Coronary artery (tissue), 2 donors: ENCODE measurements at regions not wholly inside any gene's neighbourhood (a gene's known extent, or its start where the extent isn't known, plus 50 kb on each side); places are given as distances from the start of the nearest gene placed in this dataset.

Experiments used
- DNase-seq: peaks from one replicate; pipeline ENCODE4 v3.0.0-alpha.2; 2017; ENCODE audit warnings: low spot score
- H3K27ac ChIP-seq, 2 donors: fragments of 200-600 bp; sonication (generic); one replicate each; pipeline ENCODE4 v1.5.1; 2016 to 2019
- H3K4me3 ChIP-seq: fragments of 200-600 bp; sonication (generic); 2 replicates; pipeline ENCODE4 v1.5.1; 2016; ENCODE audit warnings: mild to moderate bottlenecking, moderate library complexity
- TF ChIP-seq, protein P1 (sequence below): fragments of 200-600 bp; sonication (generic); IDR thresholded peaks from one replicate; pipeline ENCODE4 v1.5.1; 2019; ENCODE audit warnings: antibody characterized with exemption

DNA sequence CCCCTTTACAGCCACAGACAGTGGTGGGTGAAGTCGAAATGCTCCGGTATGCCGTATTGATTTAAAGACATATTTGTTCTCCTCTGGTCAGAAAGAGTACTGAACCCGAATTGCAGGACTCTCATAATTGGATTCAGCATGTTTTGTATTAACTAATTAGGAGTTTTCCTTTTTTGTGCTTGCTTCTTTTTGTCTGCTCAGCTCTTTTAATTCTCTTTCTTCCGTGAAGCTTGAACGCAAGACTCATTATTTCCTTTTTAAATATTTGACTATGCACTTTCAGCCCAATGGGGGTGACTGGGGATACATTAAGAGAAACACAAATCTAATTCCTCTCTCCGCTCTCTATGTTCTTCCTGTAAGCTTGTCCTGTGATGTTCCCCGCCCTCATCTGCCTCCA, 246.6 kb upstream of the IRX2 start:
- TF ChIP-seq, protein P1, sequence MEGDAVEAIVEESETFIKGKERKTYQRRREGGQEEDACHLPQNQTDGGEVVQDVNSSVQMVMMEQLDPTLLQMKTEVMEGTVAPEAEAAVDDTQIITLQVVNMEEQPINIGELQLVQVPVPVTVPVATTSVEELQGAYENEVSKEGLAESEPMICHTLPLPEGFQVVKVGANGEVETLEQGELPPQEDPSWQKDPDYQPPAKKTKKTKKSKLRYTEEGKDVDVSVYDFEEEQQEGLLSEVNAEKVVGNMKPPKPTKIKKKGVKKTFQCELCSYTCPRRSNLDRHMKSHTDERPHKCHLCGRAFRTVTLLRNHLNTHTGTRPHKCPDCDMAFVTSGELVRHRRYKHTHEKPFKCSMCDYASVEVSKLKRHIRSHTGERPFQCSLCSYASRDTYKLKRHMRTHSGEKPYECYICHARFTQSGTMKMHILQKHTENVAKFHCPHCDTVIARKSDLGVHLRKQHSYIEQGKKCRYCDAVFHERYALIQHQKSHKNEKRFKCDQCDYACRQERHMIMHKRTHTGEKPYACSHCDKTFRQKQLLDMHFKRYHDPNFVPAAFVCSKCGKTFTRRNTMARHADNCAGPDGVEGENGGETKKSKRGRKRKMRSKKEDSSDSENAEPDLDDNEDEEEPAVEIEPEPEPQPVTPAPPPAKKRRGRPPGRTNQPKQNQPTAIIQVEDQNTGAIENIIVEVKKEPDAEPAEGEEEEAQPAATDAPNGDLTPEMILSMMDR, result no peak
- Histone ChIP-seq H3K4me3 (no peak overlapping the region), H3K27ac (no peak overlapping the region)
- no peak for DNase-seq

DNA sequence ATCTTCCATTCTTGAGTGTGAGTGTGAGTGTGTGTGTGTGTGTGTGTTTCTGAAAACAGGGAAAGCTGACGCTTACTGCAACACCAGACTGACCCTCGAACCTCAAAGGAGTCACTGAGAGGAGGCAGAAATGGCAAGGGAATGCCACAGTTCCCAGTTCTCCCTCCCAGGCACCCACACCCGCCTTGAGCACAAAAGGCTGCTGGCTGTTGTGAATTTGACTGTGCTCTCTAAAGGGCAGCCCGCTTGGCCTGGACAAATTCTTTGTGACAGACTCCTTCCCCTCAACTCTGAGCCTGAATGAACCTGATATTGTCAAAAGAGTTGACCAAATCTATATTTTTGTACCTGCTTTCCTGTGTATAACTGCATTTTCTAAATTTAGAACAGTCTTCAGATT, 245.7 kb upstream of the IRX2 start:
- H3K27ac ChIP-seq, result no peak overlapping the region
- DNase-seq, result no peak
- no peak overlapping the region for H3K4me3 ChIP-seq
- TF ChIP-seq, protein P1, result no peak

DNA sequence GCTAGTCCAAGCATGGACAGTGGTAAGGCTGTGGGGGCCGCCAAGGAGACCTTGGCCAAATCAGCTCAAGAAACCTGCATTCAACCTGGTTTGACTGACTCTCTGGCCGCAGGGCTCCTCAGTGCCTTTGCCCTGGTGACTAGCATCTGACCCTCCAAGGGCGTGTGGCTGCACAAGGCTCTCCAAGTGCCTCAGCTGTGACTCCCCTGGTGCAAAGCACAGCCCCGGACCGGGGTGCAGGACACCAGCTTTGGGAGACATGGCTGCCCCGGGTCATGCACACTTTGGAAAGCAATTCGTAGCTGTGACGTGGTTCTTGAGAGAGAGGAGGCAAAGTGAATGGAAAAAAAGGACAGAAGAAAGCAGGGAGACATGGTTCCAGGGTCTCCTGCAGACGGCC, 245.2 kb upstream of the IRX2 start:
- Histone ChIP-seq H3K27ac (no peak overlapping the region), H3K4me3 (no peak overlapping the region)
- TF ChIP-seq, protein P1, result no peak
- DNase-seq, result peak; percentile 53

DNA sequence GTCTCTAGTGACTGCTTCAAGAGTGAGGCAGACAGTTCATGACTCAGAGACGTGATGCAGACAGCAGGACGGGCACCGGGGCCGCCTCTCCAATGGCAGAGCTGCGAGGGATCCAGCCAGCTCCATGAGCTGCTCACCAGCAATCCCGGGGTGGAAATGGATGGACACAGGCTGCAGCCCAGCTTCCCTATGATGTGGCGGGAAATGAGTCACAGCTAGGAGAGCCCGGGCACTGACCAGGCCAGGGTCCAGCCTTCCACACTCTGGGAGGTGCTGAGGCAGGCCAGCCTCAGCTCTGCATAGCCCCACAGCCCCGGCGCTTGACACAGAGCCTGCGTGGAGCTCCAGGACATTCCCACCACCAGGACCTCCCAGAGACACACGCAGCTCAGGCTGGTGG, 244.8 kb upstream of the IRX2 start:
- peak; percentile 58 for DNase-seq
- no peak overlapping the region for H3K4me3 ChIP-seq
- H3K27ac ChIP-seq, result no peak overlapping the region
- TF ChIP-seq, protein P1, result no peak

DNA sequence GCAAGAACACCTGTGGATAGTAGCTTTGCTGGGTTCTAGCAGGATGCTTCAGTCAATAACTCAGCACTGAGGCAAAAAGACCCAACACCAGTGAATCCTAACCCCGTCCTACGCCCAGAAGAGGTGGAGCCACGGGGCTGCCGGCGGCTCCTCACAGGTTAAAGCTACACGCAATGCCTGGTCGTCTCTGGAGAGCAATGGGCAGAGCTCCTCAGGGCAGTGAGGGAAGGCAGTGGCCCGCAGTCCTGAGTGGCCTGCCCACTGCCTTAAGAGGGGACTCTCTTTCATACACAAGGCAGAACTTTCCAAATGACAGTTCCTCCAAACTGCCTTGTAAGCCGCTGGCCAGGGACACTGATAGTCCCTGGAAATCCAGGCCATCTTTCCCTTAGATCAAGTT, 244.2 kb upstream of the IRX2 start:
- H3K4me3 ChIP-seq, result no peak overlapping the region
- DNase-seq, result peak; percentile 50
- TF ChIP-seq, protein P1, result no peak
- H3K27ac ChIP-seq, result no peak overlapping the region

DNA sequence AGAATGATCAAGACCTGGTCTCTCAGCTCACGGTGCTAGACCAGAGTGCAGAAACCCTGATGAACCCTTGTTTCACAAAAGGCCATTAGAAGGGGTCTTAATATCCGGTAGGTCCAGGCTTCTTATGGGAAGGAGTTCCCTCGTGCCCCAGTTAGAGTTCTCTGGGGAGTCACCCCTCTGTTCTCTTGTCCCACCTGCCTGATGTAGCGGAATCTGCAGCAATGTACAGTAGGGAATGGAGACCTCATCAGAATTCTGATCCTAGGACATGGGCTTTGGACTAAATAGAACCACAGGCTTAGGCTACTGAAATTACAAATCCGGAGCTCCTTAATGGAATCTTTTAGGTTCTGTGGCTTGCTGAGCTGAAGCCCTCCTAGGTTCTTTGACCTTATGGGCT, 243.6 kb upstream of the IRX2 start:
- DNase-seq, result no peak
- TF ChIP-seq, protein P1, result no peak
- Histone ChIP-seq H3K4me3 (no peak overlapping the region), H3K27ac (no peak overlapping the region)

DNA sequence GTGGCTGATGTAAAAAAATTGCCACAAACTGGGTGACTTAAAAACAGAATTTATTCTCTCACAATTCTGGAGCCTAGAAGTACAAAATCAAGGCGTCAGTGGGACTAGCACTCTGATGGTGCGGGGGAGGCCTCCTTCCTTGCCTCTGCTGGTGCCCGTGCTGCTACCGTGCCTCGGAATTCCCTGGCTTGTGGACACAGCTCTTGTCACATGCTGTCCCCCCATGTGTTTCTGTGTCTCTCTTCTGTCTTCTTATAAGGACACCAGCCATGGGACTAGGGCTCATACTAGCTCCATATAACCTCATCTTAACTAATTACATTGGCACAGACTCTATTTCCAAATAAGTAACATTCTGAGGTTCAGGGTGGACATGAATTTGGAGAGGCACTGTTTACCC, 242.3 kb upstream of the IRX2 start:
- H3K27ac ChIP-seq, result no peak overlapping the region
- no peak for DNase-seq
- no peak overlapping the region for H3K4me3 ChIP-seq
- TF ChIP-seq, protein P1, result no peak
